HG03025 (cell line): ENCODE measurements at regions not wholly inside any gene's neighbourhood (a gene's known extent, or its start where the extent isn't known, plus 50 kb on each side); places are given as distances from the start of the nearest gene placed in this dataset.

Source experiments
- ATAC-seq: cut with Tn5 transposase; IDR thresholded peaks from one replicate; pipeline ENCODE4 v1.9.1; 2021; ENCODE audit warnings: mild to moderate bottlenecking, moderate library complexity; ENCODE audit not compliant: unreplicated experiment, low FRiP score

- no peak for ATAC-seq
Observed at GRCh38 chr4:20302336-20302735, 50.6 kb downstream of the SLIT2 start.

- ATAC-seq: no peak
Observed at GRCh38 chr4:20305976-20306375, 54.3 kb downstream of the SLIT2 start.

GRCh38 chr4:20311856-20312255 lies 60.2 kb downstream of the SLIT2 start:
- ATAC-seq: no peak

GRCh38 chr4:20313237-20314030 lies 61.7 kb downstream of the SLIT2 start:
- no peak for ATAC-seq

GRCh38 chr4:20317424-20317985 lies 65.8 kb downstream of the SLIT2 start:
- ATAC-seq: no peak

GRCh38 chr4:20318001-20318908 lies 66.5 kb downstream of the SLIT2 start:
- ATAC-seq: no peak

- ATAC-seq: no peak
Observed at GRCh38 chr4:20318909-20319277, 67.2 kb downstream of the SLIT2 start.

- no peak for ATAC-seq
Observed at GRCh38 chr4:20319825-20320612, 68.3 kb downstream of the SLIT2 start.

GRCh38 chr4:20323991-20324390 lies 72.3 kb downstream of the SLIT2 start:
- no peak for ATAC-seq

- ATAC-seq: no peak
Observed at GRCh38 chr4:20326460-20326859, 74.8 kb downstream of the SLIT2 start.

- no peak for ATAC-seq
Observed at GRCh38 chr4:20326977-20327376, 75.3 kb downstream of the SLIT2 start.

- ATAC-seq: no peak
Observed at GRCh38 chr4:20327808-20328207, 76.1 kb downstream of the SLIT2 start.

GRCh38 chr4:20331642-20332041 lies 79.9 kb downstream of the SLIT2 start:
- ATAC-seq: no peak

- ATAC-seq: no peak
Observed at GRCh38 chr4:20333141-20333715, 81.5 kb downstream of the SLIT2 start.

GRCh38 chr4:20337261-20337664 lies 85.6 kb downstream of the SLIT2 start:
- no peak for ATAC-seq

GRCh38 chr4:20338841-20339240 lies 87.1 kb downstream of the SLIT2 start:
- no peak for ATAC-seq

GRCh38 chr4:20341134-20341738 lies 89.5 kb downstream of the SLIT2 start:
- ATAC-seq: no peak

GRCh38 chr4:20347531-20347930 lies 95.8 kb downstream of the SLIT2 start:
- no peak for ATAC-seq

GRCh38 chr4:20348411-20348810 lies 96.7 kb downstream of the SLIT2 start:
- no peak for ATAC-seq
